H1 (cell line): ENCODE measurements at regions not wholly inside any gene's neighbourhood (a gene's known extent, or its start where the extent isn't known, plus 50 kb on each side); places are given as distances from the start of the nearest gene placed in this dataset.

Experiments used
- CTCF ChIA-PET: fragments of 300-600 bp; sonication (Branson Sonifier 250); formaldehyde crosslinking; loops from one replicate; lab custom pipeline; 2021; ENCODE audit not compliant: partially characterized antibody; lab: Charles Lee
- POLR2A ChIA-PET: fragments of 300-600 bp; sonication (Branson Sonifier 250); formaldehyde crosslinking; loops from one replicate; lab custom pipeline; 2021; ENCODE audit warnings: inconsistent platforms; ENCODE audit not compliant: partially characterized antibody; lab: Charles Lee
- DNase-seq, 2 experiments: peaks; one replicate each; pipeline versions ENCODE4 v3.0.0 to v3.0.0-alpha.2; 2010 to 2022; ENCODE audit warnings: low spot score in 2 of 2, low read depth in 1 of 2, mixed read lengths in 1 of 2
- FAIRE-seq: peaks from 2 replicates; lab custom pipeline; 2011; peaks lifted over from hg19 to GRCh38; lab: Jason Lieb, UNC
- H2AFZ ChIP-seq: 2 replicates; pipeline ENCODE4 v1.8.1; 2012; ENCODE audit warnings: low read length, inconsistent platforms
- H2AK5ac ChIP-seq: 2 replicates; pipeline ENCODE4 v1.6.1; 2013; ENCODE audit warnings: low read depth, low read length
- H2BK120ac ChIP-seq: replicated peaks from 2 replicates; pipeline ENCODE3; 2013; ENCODE audit warnings: low read depth, low read length, inconsistent platforms
- H2BK12ac ChIP-seq: 2 replicates; pipeline ENCODE4 v1.6.1; 2013; ENCODE audit warnings: low read depth, low read length
- H2BK15ac ChIP-seq: 2 replicates; pipeline ENCODE4 v1.6.1; 2013; ENCODE audit warnings: low read length
- H2BK20ac ChIP-seq: 2 replicates; pipeline ENCODE4 v1.6.1; 2013; ENCODE audit warnings: low read length
- H2BK5ac ChIP-seq: 2 replicates; pipeline ENCODE4 v1.6.1; 2013; ENCODE audit warnings: low read depth, low read length
- H3K14ac ChIP-seq: 2 replicates; pipeline ENCODE4 v1.6.1; 2013; ENCODE audit warnings: inconsistent platforms; ENCODE audit not compliant: insufficient read length
- H3K18ac ChIP-seq: 2 replicates; pipeline ENCODE4 v1.6.1; 2013; ENCODE audit warnings: low read length; ENCODE audit errors: extremely low read depth
- H3K23ac ChIP-seq: 2 replicates; pipeline ENCODE4 v1.6.1; 2013; ENCODE audit warnings: inconsistent platforms; ENCODE audit not compliant: insufficient read length
- H3K23me2 ChIP-seq: 2 replicates; pipeline ENCODE4 v1.6.1; 2013; ENCODE audit warnings: low read depth, low read length
- H3K27ac ChIP-seq: 2 replicates; pipeline ENCODE4 v1.6.1; 2011; ENCODE audit warnings: low read depth, low read length, inconsistent platforms
- H3K27me3 ChIP-seq, 4 experiments: replicated peaks in 1 of 4; 1 replicate in 1 of 4; 2 replicates in 3 of 4; pipeline versions ENCODE4 v1.6.1 to v1.8.1; 2011 to 2013; ENCODE audit warnings: low read length in 3 of 4, mild to moderate bottlenecking in 3 of 4, inconsistent platforms in 2 of 4, mixed read lengths in 2 of 4, moderate library complexity in 1 of 4; ENCODE audit not compliant: control insufficient read depth in 3 of 4, insufficient read depth in 3 of 4; ENCODE audit errors: extremely low read depth in 1 of 4
- H3K36me3 ChIP-seq, 4 experiments: 2 replicates each; pipeline versions ENCODE4 v1.6.1 to v1.8.1; 2011 to 2013; ENCODE audit warnings: mild to moderate bottlenecking in 4 of 4, low read length in 3 of 4, moderate library complexity in 2 of 4, control low read depth in 1 of 4, inconsistent platforms in 1 of 4; ENCODE audit not compliant: insufficient read depth in 4 of 4, control insufficient read depth in 2 of 4
- H3K4ac ChIP-seq: replicated peaks from 2 replicates; pipeline ENCODE3; 2013; ENCODE audit warnings: low read length, low read depth, mixed read lengths, inconsistent platforms; ENCODE audit not compliant: insufficient read length
- H3K4me1 ChIP-seq, 4 experiments: replicated peaks in 1 of 4; 1 replicate in 1 of 4; 2 replicates in 3 of 4; pipeline versions ENCODE4 v1.6.1 to v1.8.1; 2011 to 2013; ENCODE audit warnings: low read length in 3 of 4, inconsistent platforms in 2 of 4, mixed read lengths in 1 of 4; ENCODE audit not compliant: insufficient read depth in 4 of 4, control insufficient read depth in 3 of 4
- H3K4me2 ChIP-seq, 2 experiments: 2 replicates each; pipeline versions ENCODE4 v1.6.1 to v1.8.1; 2011 to 2013; ENCODE audit warnings: low read depth in 2 of 2, low read length in 2 of 2, control low read depth in 1 of 2, inconsistent platforms in 1 of 2, mild to moderate bottlenecking in 1 of 2; ENCODE audit not compliant: insufficient read depth in 1 of 2
- H3K4me3 ChIP-seq, 4 experiments: fragments of 200-600, 300-600 bp in 1 of 4; sonication (generic), shearing (Covaris generic), sonication (Bioruptor Twin) in 1 of 4; 2 replicates each; pipeline versions ENCODE4 v1.5.1 to v1.8.1; 2011 to 2016; ENCODE audit warnings: low read length in 4 of 4, low read depth in 3 of 4, control low read depth in 2 of 4, inconsistent platforms in 2 of 4, mild to moderate bottlenecking in 2 of 4, mixed read lengths in 1 of 4, moderate library complexity in 1 of 4; ENCODE audit not compliant: insufficient read depth in 2 of 4; ENCODE audit errors: extremely low read depth in 1 of 4
- H3K56ac ChIP-seq: replicated peaks from 2 replicates; pipeline ENCODE3; 2013; ENCODE audit warnings: low read depth, mild to moderate bottlenecking, mixed read lengths, low read length, inconsistent platforms; ENCODE audit not compliant: insufficient read length
- H3K79me1 ChIP-seq: 2 replicates; pipeline ENCODE4 v1.6.1; 2013; ENCODE audit warnings: low read depth, low read length, control low read depth
- H3K79me2 ChIP-seq, 2 experiments: 2 replicates each; pipeline versions ENCODE4 v1.6.1 to v1.8.1; 2012 to 2013; ENCODE audit warnings: low read length in 2 of 2, mild to moderate bottlenecking in 2 of 2, inconsistent platforms in 1 of 2; ENCODE audit not compliant: insufficient read depth in 2 of 2, control insufficient read depth in 1 of 2
- H3K9ac ChIP-seq, 4 experiments: replicated peaks in 1 of 4; 1 replicate in 1 of 4; 2 replicates in 3 of 4; pipeline versions ENCODE4 v1.6.1 to v1.8.1; 2011 to 2013; ENCODE audit warnings: low read depth in 3 of 4, low read length in 3 of 4, control low read depth in 2 of 4, mild to moderate bottlenecking in 2 of 4, moderate library complexity in 2 of 4, inconsistent platforms in 1 of 4; ENCODE audit errors: extremely low read depth in 1 of 4
- H3K9me3 ChIP-seq, 2 experiments: 2 replicates each; pipeline versions ENCODE4 v1.6.1 to v1.8.1; 2012 to 2013; ENCODE audit warnings: mild to moderate bottlenecking in 2 of 2, moderate library complexity in 2 of 2, control low read depth in 1 of 2, inconsistent platforms in 1 of 2, low read depth in 1 of 2, low read length in 1 of 2, mixed read lengths in 1 of 2; ENCODE audit not compliant: insufficient read depth in 2 of 2
- H4K20me1 ChIP-seq, 2 experiments: replicated peaks in 1 of 2; 2 replicates each; pipeline versions ENCODE3 to v1.8.1; 2011 to 2013; ENCODE audit warnings: inconsistent platforms in 2 of 2, low read length in 2 of 2, mild to moderate bottlenecking in 1 of 2; ENCODE audit not compliant: insufficient read depth in 2 of 2, control insufficient read depth in 1 of 2
- H4K5ac ChIP-seq: 2 replicates; pipeline ENCODE4 v1.6.1; 2013; ENCODE audit warnings: low read length, low read depth, mixed read lengths, inconsistent platforms; ENCODE audit not compliant: insufficient read length
- H4K8ac ChIP-seq: 2 replicates; pipeline ENCODE4 v1.8.0; 2013; ENCODE audit warnings: mild to moderate bottlenecking, moderate library complexity, low read length, inconsistent platforms; ENCODE audit not compliant: insufficient read depth; ENCODE audit errors: extremely low read depth
- H4K91ac ChIP-seq: replicated peaks from 2 replicates; pipeline ENCODE3; 2013; ENCODE audit warnings: low read length, mixed read lengths, inconsistent platforms; ENCODE audit not compliant: insufficient read length
- EZH2 ChIP-seq: fragments of 200-600 bp; sonication (generic); IDR thresholded peaks from 2 replicates; pipeline ENCODE4 v1.7.1; 2012; ENCODE audit warnings: low read depth, mild to moderate bottlenecking, moderate library complexity, low read length, inconsistent platforms; ENCODE audit not compliant: severe bottlenecking
- RXRA ChIP-seq: IDR thresholded peaks from 2 replicates; pipeline ENCODE4 v1.6.1; 2011; ENCODE audit warnings: low read depth, mild to moderate bottlenecking, low read length, moderate library complexity; ENCODE audit not compliant: insufficient read depth
- TBP ChIP-seq: IDR thresholded peaks from 2 replicates; pipeline ENCODE4 v1.6.1; 2011; ENCODE audit warnings: low read depth, low read length, improper control_type of control experiment
- WGBS, 2 experiments: shearing (Covaris generic) in 1 of 2; methylation state at CpG; one replicate each; pipeline versions ENCODE4 v1.1.6 to v1.1.7; 2013 to 2015; ENCODE audit warnings: low lambda C conversion rate in 2 of 2, mixed read lengths in 2 of 2, inconsistent platforms in 1 of 2, low coverage in 1 of 2, missing lambda C conversion rate in 1 of 2; ENCODE audit not compliant: insufficient replicate concordance in 2 of 2, insufficient coverage in 1 of 2, insufficient read length in 1 of 2; ENCODE audit errors: extremely low coverage in 1 of 2, missing lambda C conversion rate in 1 of 2; 5-methylcytosine and 5-hydroxymethylcytosine counted together

- Histone ChIP-seq H3K14ac (no peak overlapping the region), H4K5ac (no peak overlapping the region), H4K8ac (no peak overlapping the region), H2BK20ac (no peak overlapping the region), H3K4me1 (no peaks in the 10 kb centered on the region), H3K23ac (no peak overlapping the region), H2AK5ac (no peak overlapping the region), H3K9ac (no peak overlapping the region), H2BK5ac (no peak overlapping the region), H3K4me2 (no peak overlapping the region), H2BK120ac (no peak overlapping the region), H3K79me2 (no peaks in the 10 kb centered on the region), H3K4me3 (no peak overlapping the region), H3K4ac (no peak overlapping the region), H3K18ac (no peak overlapping the region), H3K36me3 (no peaks in the 10 kb centered on the region), H2BK12ac (no peak overlapping the region; the same call in 1 of the 2 replicates), H3K27ac (no peak overlapping the region), H3K23me2 (no peaks in the 10 kb centered on the region), H4K20me1 (no peaks in the 10 kb centered on the region), H3K27me3 (no peaks in the 10 kb centered on the region), H3K9me3 (no peaks in the 10 kb centered on the region; a peak in 1 of 4 replicates), H3K56ac (no peak overlapping the region), H3K79me1 (no peaks in the 10 kb centered on the region), H2AFZ (no peak overlapping the region), H2BK15ac (no peak overlapping the region), H4K91ac (no peak overlapping the region)
- ChIA-PET CTCF (no interaction called here), POLR2A (no interaction called here)
- DNase-seq (no peak), FAIRE-seq (no peak)
- 39% methylated on average over 2 of the region's 2 CpGs; no CpG with 5 or more reads in 1 of the 2 experiments for WGBS, 2 experiments
- no peak for TF ChIP-seq EZH2
- no peak for TF ChIP-seq TBP
- no peak for TF ChIP-seq RXRA
Observed at GRCh38 chr18:77501266-77501665, 251.6 kb downstream of the GALR1 start.
